DOHH2 (cell line): ENCODE measurements at regions not wholly inside any gene's neighbourhood (a gene's known extent, or its start where the extent isn't known, plus 50 kb on each side); places are given as distances from the start of the nearest gene placed in this dataset.

ENCODE experiments used
- H3F3A ChIP-seq: fragments of 200-600 bp; sonication (generic), shearing (Covaris generic); 2 replicates; pipeline ENCODE4 v1.6.0; 2016; ENCODE audit warnings: antibody characterized with exemption, mild to moderate bottlenecking; ENCODE audit not compliant: control insufficient read depth, insufficient read depth
- H3K27ac ChIP-seq: fragments of 200-600 bp; sonication (generic); 2 replicates; pipeline ENCODE4 v1.5.1; 2014; ENCODE audit warnings: low read depth, mild to moderate bottlenecking, low read length, moderate library complexity
- H3K27me3 ChIP-seq: fragments of 200-600 bp; sonication (generic); 2 replicates; pipeline ENCODE4 v1.6.1; 2014; ENCODE audit warnings: mild to moderate bottlenecking, low read length, mixed read lengths; ENCODE audit not compliant: control insufficient read depth
- H3K36me3 ChIP-seq: fragments of 200-600 bp; sonication (generic); 2 replicates; pipeline ENCODE4 v1.6.1; 2014; ENCODE audit warnings: mild to moderate bottlenecking, low read length, moderate library complexity, mixed read lengths; ENCODE audit not compliant: control insufficient read depth
- H3K4me1 ChIP-seq: fragments of 200-600 bp; sonication (generic); 2 replicates; pipeline ENCODE4 v1.6.1; 2014; ENCODE audit warnings: mild to moderate bottlenecking, low read length, mixed read lengths; ENCODE audit not compliant: control insufficient read depth
- H3K4me2 ChIP-seq: fragments of 200-600 bp; sonication (generic); 2 replicates; pipeline ENCODE4 v1.6.0; 2014; ENCODE audit warnings: mild to moderate bottlenecking, low read length, moderate library complexity
- H3K4me3 ChIP-seq: fragments of 200-600 bp; sonication (generic); 2 replicates; pipeline ENCODE4 v1.5.1; 2014; ENCODE audit warnings: mild to moderate bottlenecking, low read length, mixed read lengths
- H3K79me2 ChIP-seq: fragments of 200-600 bp; sonication (generic); 2 replicates; pipeline ENCODE4 v1.6.1; 2014; ENCODE audit warnings: mild to moderate bottlenecking, low read length, mixed read lengths; ENCODE audit not compliant: control insufficient read depth
- H3K9me2 ChIP-seq: fragments of 200-600 bp; sonication (generic); replicated peaks from 2 replicates; pipeline ENCODE4 v1.6.1; 2014; ENCODE audit warnings: mild to moderate bottlenecking, low read length, mixed read lengths; ENCODE audit not compliant: control insufficient read depth
- H3K9me3 ChIP-seq: fragments of 200-600 bp; sonication (generic); 2 replicates; pipeline ENCODE4 v1.6.1; 2014; ENCODE audit warnings: antibody characterized with exemption, low read length, mixed read lengths; ENCODE audit not compliant: control insufficient read depth, insufficient read depth
- H4K20me1 ChIP-seq: fragments of 200-600 bp; sonication (generic); 2 replicates; pipeline ENCODE4 v1.6.0; 2014; ENCODE audit warnings: low read depth, mild to moderate bottlenecking, antibody characterized with exemption, low read length, moderate library complexity; ENCODE audit not compliant: control insufficient read depth, insufficient read depth
- EZH2phosphoT487 ChIP-seq: fragments of 200-600 bp; sonication (generic); IDR thresholded peaks from 2 replicates; pipeline ENCODE4 v1.6.1; 2017; ENCODE audit warnings: borderline replicate concordance, mild to moderate bottlenecking, antibody characterized with exemption, low read length, moderate library complexity, mixed read lengths
- TF ChIP-seq, protein P1 (sequence below): fragments of 200-600 bp; sonication (generic); IDR thresholded peaks from one replicate; pipeline ENCODE4 v1.5.1; 2014; ENCODE audit warnings: antibody characterized with exemption, mild to moderate bottlenecking, low read depth, low read length; ENCODE audit not compliant: poor library complexity, severe bottlenecking

DNA sequence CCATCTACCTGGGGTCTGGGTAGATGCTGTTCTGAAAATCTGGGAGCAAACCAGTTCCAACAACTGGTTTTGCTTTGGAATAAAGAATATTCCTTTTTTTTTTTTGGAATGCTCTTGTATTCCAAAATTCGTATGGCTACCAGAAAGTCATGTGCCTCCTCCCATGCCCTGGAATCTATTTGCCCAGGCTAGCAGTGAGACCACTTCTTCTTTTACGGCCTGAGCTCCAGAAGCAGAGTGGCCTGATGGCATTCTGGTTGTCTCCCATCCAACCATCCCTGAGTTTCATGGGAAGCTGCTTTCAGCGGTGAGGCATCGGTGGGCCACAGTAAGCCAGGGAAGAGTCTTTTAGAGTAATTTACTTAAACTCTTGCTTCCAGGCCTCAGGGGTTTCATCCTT, 113.4 kb upstream of the RAB4A start:
- Histone ChIP-seq H3K27me3 (no peaks in the 10 kb centered on the region), H3K9me3 (no peaks in the 10 kb centered on the region), H3K79me2 (no peaks in the 10 kb centered on the region), H3K27ac (no peak overlapping the region), H3K4me2 (no peak overlapping the region), H3K4me3 (no peak overlapping the region), H3K4me1 (peaks cover 9% of the 10 kb centered on the region), H3F3A (no peaks in the 10 kb centered on the region), H3K36me3 (no peaks in the 10 kb centered on the region), H4K20me1 (no peaks in the 10 kb centered on the region), H3K9me2 (no peaks in the 10 kb centered on the region)
- TF ChIP-seq, protein P1, sequence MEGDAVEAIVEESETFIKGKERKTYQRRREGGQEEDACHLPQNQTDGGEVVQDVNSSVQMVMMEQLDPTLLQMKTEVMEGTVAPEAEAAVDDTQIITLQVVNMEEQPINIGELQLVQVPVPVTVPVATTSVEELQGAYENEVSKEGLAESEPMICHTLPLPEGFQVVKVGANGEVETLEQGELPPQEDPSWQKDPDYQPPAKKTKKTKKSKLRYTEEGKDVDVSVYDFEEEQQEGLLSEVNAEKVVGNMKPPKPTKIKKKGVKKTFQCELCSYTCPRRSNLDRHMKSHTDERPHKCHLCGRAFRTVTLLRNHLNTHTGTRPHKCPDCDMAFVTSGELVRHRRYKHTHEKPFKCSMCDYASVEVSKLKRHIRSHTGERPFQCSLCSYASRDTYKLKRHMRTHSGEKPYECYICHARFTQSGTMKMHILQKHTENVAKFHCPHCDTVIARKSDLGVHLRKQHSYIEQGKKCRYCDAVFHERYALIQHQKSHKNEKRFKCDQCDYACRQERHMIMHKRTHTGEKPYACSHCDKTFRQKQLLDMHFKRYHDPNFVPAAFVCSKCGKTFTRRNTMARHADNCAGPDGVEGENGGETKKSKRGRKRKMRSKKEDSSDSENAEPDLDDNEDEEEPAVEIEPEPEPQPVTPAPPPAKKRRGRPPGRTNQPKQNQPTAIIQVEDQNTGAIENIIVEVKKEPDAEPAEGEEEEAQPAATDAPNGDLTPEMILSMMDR = no peak
- no peak for TF ChIP-seq EZH2phosphoT487

GRCh38 chr1:229158341-229158921, 112.5 kb upstream of the RAB4A start:
- Histone ChIP-seq H3K27ac (no peak overlapping the region), H4K20me1 (no peaks in the 10 kb centered on the region), H3F3A (no peaks in the 10 kb centered on the region), H3K79me2 (no peaks in the 10 kb centered on the region), H3K36me3 (no peaks in the 10 kb centered on the region), H3K9me3 (no peaks in the 10 kb centered on the region), H3K27me3 (peaks cover 3% of the 10 kb centered on the region; the same call in 1 of the 2 replicates), H3K4me3 (no peak overlapping the region), H3K4me2 (no peak overlapping the region), H3K4me1 (peaks cover 9% of the 10 kb centered on the region), H3K9me2 (no peaks in the 10 kb centered on the region)
- TF ChIP-seq, protein P1 = no peak
- no peak for TF ChIP-seq EZH2phosphoT487

DNA sequence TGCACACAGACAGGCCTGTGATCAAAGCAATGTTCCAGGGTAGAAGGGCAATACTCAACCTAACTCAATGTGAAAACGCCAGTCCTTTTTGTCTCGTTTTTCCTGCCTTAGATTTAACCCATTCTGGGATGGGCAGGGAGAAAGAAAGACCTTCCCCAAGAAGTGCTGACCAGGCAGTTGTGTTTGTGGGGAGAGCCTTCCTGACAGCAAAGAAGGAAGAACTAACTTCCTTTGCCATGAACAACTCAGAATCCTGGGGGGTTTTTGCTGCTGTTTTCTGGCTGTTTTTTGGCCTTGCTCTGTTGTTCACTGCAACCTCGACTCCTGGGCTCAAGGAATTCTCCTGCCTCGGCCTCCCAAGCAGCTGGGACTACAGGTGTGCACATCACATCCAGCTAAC, 112.0 kb upstream of the RAB4A start:
- H3K9me3 ChIP-seq = no peaks in the 10 kb centered on the region
- H3K79me2 ChIP-seq = no peaks in the 10 kb centered on the region
- peaks cover 9% of the 10 kb centered on the region for H3K4me1 ChIP-seq
- TF ChIP-seq, protein P1 = no peak
- TF ChIP-seq EZH2phosphoT487 = no peak
- H3K9me2 ChIP-seq = no peaks in the 10 kb centered on the region
- no peaks in the 10 kb centered on the region for H4K20me1 ChIP-seq
- H3K36me3 ChIP-seq = no peaks in the 10 kb centered on the region
- no peaks in the 10 kb centered on the region for H3F3A ChIP-seq
- no peak overlapping the region for H3K4me3 ChIP-seq
- H3K4me2 ChIP-seq = no peak overlapping the region
- H3K27me3 ChIP-seq = peaks cover 5% of the 10 kb centered on the region; the same call in 1 of the 2 replicates
- H3K27ac ChIP-seq = no peak overlapping the region
